Upper lobe of left lung (tissue), 4 donors: ENCODE measurements at regions not wholly inside any gene's neighbourhood (a gene's known extent, or its start where the extent isn't known, plus 50 kb on each side); places are given as distances from the start of the nearest gene placed in this dataset.

Experiments used
- EP300 ChIP-seq, 4 donors: sonication (generic); formaldehyde crosslinking; IDR thresholded peaks; one replicate each; pipeline ENCODE4 v1.5.1; 2017; ENCODE audit warnings: antibody characterized with exemption in 4 of 4, control low read depth in 2 of 4
- POLR2A ChIP-seq, 4 donors: fragments of 450-650 bp; IDR thresholded peaks; one replicate each; pipeline ENCODE4 v1.5.1; 2016 to 2017; ENCODE audit warnings: antibody characterized with exemption in 4 of 4, mild to moderate bottlenecking in 2 of 4
- POLR2AphosphoS5 ChIP-seq, 2 donors: sonication (generic); formaldehyde crosslinking; IDR thresholded peaks; one replicate each; pipeline ENCODE4 v1.5.1; 2017; ENCODE audit warnings: antibody characterized with exemption in 2 of 2
- TF ChIP-seq, protein P1 (sequence below), 6 experiments: fragments of 450-650 bp in 4 of 6; fragments of 200-600 bp in 2 of 6; sonication (generic) in 2 of 6; IDR thresholded peaks; one replicate each; pipeline ENCODE4 v1.5.1; 2016 to 2019; ENCODE audit warnings: antibody characterized with exemption in 6 of 6

DNA sequence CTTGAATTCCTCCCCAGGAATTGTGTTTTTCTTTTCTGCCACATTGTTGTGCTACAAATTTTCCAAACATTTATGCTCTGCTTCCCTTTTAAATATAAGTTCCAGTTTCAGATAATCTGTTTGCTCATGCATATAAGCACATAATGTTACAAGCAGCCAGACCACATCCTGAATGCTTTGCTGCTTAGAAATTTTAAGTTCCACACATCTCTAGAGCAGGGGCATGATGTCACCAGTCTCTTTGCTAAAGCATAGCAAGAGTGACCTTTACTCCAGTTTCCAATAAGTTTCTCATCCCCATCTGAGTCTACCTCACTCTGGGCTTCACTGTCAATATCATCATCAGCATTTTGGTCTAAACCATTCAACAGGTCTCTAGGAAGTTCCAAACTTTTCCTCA is 932.5 kb downstream of the SH3BGRL start:
- TF ChIP-seq, protein P1, sequence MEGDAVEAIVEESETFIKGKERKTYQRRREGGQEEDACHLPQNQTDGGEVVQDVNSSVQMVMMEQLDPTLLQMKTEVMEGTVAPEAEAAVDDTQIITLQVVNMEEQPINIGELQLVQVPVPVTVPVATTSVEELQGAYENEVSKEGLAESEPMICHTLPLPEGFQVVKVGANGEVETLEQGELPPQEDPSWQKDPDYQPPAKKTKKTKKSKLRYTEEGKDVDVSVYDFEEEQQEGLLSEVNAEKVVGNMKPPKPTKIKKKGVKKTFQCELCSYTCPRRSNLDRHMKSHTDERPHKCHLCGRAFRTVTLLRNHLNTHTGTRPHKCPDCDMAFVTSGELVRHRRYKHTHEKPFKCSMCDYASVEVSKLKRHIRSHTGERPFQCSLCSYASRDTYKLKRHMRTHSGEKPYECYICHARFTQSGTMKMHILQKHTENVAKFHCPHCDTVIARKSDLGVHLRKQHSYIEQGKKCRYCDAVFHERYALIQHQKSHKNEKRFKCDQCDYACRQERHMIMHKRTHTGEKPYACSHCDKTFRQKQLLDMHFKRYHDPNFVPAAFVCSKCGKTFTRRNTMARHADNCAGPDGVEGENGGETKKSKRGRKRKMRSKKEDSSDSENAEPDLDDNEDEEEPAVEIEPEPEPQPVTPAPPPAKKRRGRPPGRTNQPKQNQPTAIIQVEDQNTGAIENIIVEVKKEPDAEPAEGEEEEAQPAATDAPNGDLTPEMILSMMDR (IDR thresholded peaks at IDR 0.05), result no peak
- TF ChIP-seq POLR2AphosphoS5 (IDR thresholded peaks at IDR 0.05) (no peak), POLR2A (IDR thresholded peaks at IDR 0.05) (no peak), EP300 (IDR thresholded peaks at IDR 0.05) (no peak)
